ENCODE measurements at regions not wholly inside any gene's neighbourhood (a gene's known extent, or its start where the extent isn't known, plus 50 kb on each side); places are given as distances from the start of the nearest gene placed in this dataset.
"Not testable (repeated sequence)": the region's sequence is repeated elsewhere in the genome, so short reads cannot be mapped to it uniquely, and the experiment has no call there.

- no peak for DNase-seq (ENCODE audit: low spot score)
Observed at GRCh38 chr11:134866981-134867675, 455.1 kb upstream of the B3GAT1 start.

- DNase-seq (ENCODE audit: low spot score): no peak
Observed at GRCh38 chr11:134866215-134866614, 454.2 kb upstream of the B3GAT1 start.

- no peak for DNase-seq (ENCODE audit: low spot score)
Observed at GRCh38 chr11:134864968-134865305, 452.9 kb upstream of the B3GAT1 start.

GRCh38 chr11:134864233-134864967 is 452.4 kb upstream of the B3GAT1 start:
- DNase-seq (ENCODE audit: low spot score): peak; percentile 33

- DNase-seq (ENCODE audit: low spot score): peak; percentile 28
Observed at GRCh38 chr11:134863294-134863693, 451.3 kb upstream of the B3GAT1 start.

GRCh38 chr11:134862587-134863195 is 450.6 kb upstream of the B3GAT1 start:
- peak; percentile 24 for DNase-seq (ENCODE audit: low spot score)

- DNase-seq (ENCODE audit: low spot score): peak; percentile 10
Observed at GRCh38 chr11:134862105-134862502, 450.1 kb upstream of the B3GAT1 start.

- no peak for DNase-seq (ENCODE audit: low spot score)
Observed at GRCh38 chr11:134861490-134862104, 449.6 kb upstream of the B3GAT1 start.

- no peak for DNase-seq (ENCODE audit: low spot score)
Observed at GRCh38 chr11:134858783-134859480, 446.9 kb upstream of the B3GAT1 start.

- DNase-seq (ENCODE audit: low spot score): no peak
Observed at GRCh38 chr11:134857035-134857434, 445.0 kb upstream of the B3GAT1 start.

GRCh38 chr11:134856056-134856971 is 444.3 kb upstream of the B3GAT1 start:
- no peak for DNase-seq (ENCODE audit: low spot score)

- no peak for DNase-seq (ENCODE audit: low spot score)
Observed at GRCh38 chr11:134853992-134854991, 442.2 kb upstream of the B3GAT1 start.

- not testable (repeated sequence) for DNase-seq (ENCODE audit: low spot score)
Observed at GRCh38 chr11:134851503-134852224, 439.6 kb upstream of the B3GAT1 start.

- no peak for DNase-seq (ENCODE audit: low spot score)
Observed at GRCh38 chr11:134850566-134850965, 438.5 kb upstream of the B3GAT1 start.

- no peak for DNase-seq (ENCODE audit: low spot score)
Observed at GRCh38 chr11:134849833-134850232, 437.8 kb upstream of the B3GAT1 start.

GRCh38 chr11:134847083-134847715 is 435.2 kb upstream of the B3GAT1 start:
- DNase-seq (ENCODE audit: low spot score): no peak

- no peak for DNase-seq (ENCODE audit: low spot score)
Observed at GRCh38 chr11:134846328-134847082, 434.5 kb upstream of the B3GAT1 start.
